Peyer's patch (tissue), 4 donors: ENCODE measurements at regions not wholly inside any gene's neighbourhood (a gene's known extent, or its start where the extent isn't known, plus 50 kb on each side); places are given as distances from the start of the nearest gene placed in this dataset.

ENCODE experiments used
- DNase-seq, 3 donors: peaks; one replicate each; pipeline ENCODE4 v3.0.0-alpha.2; 2017 to 2019
- H3K27ac ChIP-seq, 4 donors: fragments of 200-600 bp; sonication (generic); one replicate each; pipeline ENCODE4 v1.5.1; 2016 to 2019
- H3K27me3 ChIP-seq, 2 donors: fragments of 200-600 bp; sonication (generic); one replicate each; pipeline ENCODE4 v1.5.1; 2019
- H3K36me3 ChIP-seq, 3 donors: fragments of 200-600 bp; sonication (generic); one replicate each; pipeline ENCODE4 v1.5.1; 2016 to 2019
- H3K4me1 ChIP-seq, 4 donors: fragments of 200-600 bp; sonication (generic); one replicate each; pipeline ENCODE4 v1.5.1; 2016 to 2019
- H3K4me3 ChIP-seq, 4 donors: fragments of 200-600 bp; sonication (generic); 1 replicate in 3 of 4; 2 replicates in 1 of 4; pipeline ENCODE4 v1.5.1; 2016 to 2019; ENCODE audit warnings: mild to moderate bottlenecking in 1 of 4
- H3K9me3 ChIP-seq, 4 donors: fragments of 200-600 bp; sonication (generic); one replicate each; pipeline ENCODE4 v1.5.1; 2016 to 2019; ENCODE audit warnings: mild to moderate bottlenecking in 1 of 4
- CTCF ChIP-seq, 6 experiments: fragments of 450-650 bp in 4 of 6; fragments of 200-600 bp in 2 of 6; sonication (generic) in 1 of 6; IDR thresholded peaks; one replicate each; pipeline ENCODE4 v1.5.1; 2017 to 2019; ENCODE audit warnings: antibody characterized with exemption in 6 of 6, mild to moderate bottlenecking in 3 of 6, moderate library complexity in 1 of 6
- POLR2A ChIP-seq, 2 donors: fragments of 450-650 bp; IDR thresholded peaks; one replicate each; pipeline ENCODE4 v1.5.1; 2017; ENCODE audit warnings: antibody characterized with exemption in 2 of 2, mild to moderate bottlenecking in 2 of 2, moderate library complexity in 2 of 2

GRCh38 chr9:96174371-96174770 is 127.6 kb downstream of the HSD17B3 start:
- DNase-seq, result no peak
- Histone ChIP-seq H3K9me3 (no peaks in the 10 kb centered on the region), H3K4me3 (no peak overlapping the region), H3K36me3 (no peaks in the 10 kb centered on the region), H3K27ac (no peak overlapping the region), H3K4me1 (no peaks in the 10 kb centered on the region), H3K27me3 (no peaks in the 10 kb centered on the region)
- no peak for TF ChIP-seq CTCF (IDR thresholded peaks at IDR 0.05)
- TF ChIP-seq POLR2A (IDR thresholded peaks at IDR 0.05), result no peak

GRCh38 chr9:96173640-96174039 is 128.3 kb downstream of the HSD17B3 start:
- H3K4me1 ChIP-seq, result no peaks in the 10 kb centered on the region

GRCh38 chr9:96172797-96173196 is 129.2 kb downstream of the HSD17B3 start:
- no peak for DNase-seq
- H3K4me1 ChIP-seq, result no peaks in the 10 kb centered on the region
- TF ChIP-seq POLR2A (IDR thresholded peaks at IDR 0.05), result no peak
- TF ChIP-seq CTCF (IDR thresholded peaks at IDR 0.05), result no peak

More at GRCh38 chr9:96173640-96174039, 128.3 kb downstream of the HSD17B3 start:
- Histone ChIP-seq H3K27ac (no peak overlapping the region), H3K36me3 (no peaks in the 10 kb centered on the region), H3K27me3 (no peaks in the 10 kb centered on the region), H3K9me3 (no peaks in the 10 kb centered on the region), H3K4me3 (no peak overlapping the region)
- DNase-seq, result no peak
- TF ChIP-seq POLR2A (IDR thresholded peaks at IDR 0.05) (no peak), CTCF (IDR thresholded peaks at IDR 0.05) (no peak)

GRCh38 chr9:96171728-96172127 is 130.2 kb downstream of the HSD17B3 start:
- peak overlapping the region in 1 of 4 donors; percentile 36 for H3K27ac ChIP-seq
- no peak for DNase-seq

More at GRCh38 chr9:96172797-96173196, 129.2 kb downstream of the HSD17B3 start:
- Histone ChIP-seq H3K4me3 (no peak overlapping the region), H3K27ac (no peak overlapping the region), H3K27me3 (no peaks in the 10 kb centered on the region), H3K36me3 (no peaks in the 10 kb centered on the region), H3K9me3 (no peaks in the 10 kb centered on the region)

GRCh38 chr9:96169901-96170300 is 132.1 kb downstream of the HSD17B3 start:
- TF ChIP-seq POLR2A (IDR thresholded peaks at IDR 0.05) (no peak), CTCF (IDR thresholded peaks at IDR 0.05) (no peak)
- H3K4me3 ChIP-seq, result no peak overlapping the region
- H3K36me3 ChIP-seq, result no peaks in the 10 kb centered on the region
- H3K4me1 ChIP-seq, result no peaks in the 10 kb centered on the region
- no peak for DNase-seq
- H3K27me3 ChIP-seq, result no peaks in the 10 kb centered on the region
- no peaks in the 10 kb centered on the region for H3K9me3 ChIP-seq
- H3K27ac ChIP-seq, result peak overlapping the region; percentile 32 to 76 (median 56)

More at GRCh38 chr9:96171728-96172127, 130.2 kb downstream of the HSD17B3 start:
- TF ChIP-seq CTCF (IDR thresholded peaks at IDR 0.05), result no peak
- no peak for TF ChIP-seq POLR2A (IDR thresholded peaks at IDR 0.05)
- Histone ChIP-seq H3K27me3 (no peaks in the 10 kb centered on the region), H3K4me3 (no peak overlapping the region), H3K4me1 (no peaks in the 10 kb centered on the region), H3K36me3 (no peaks in the 10 kb centered on the region), H3K9me3 (no peaks in the 10 kb centered on the region)

GRCh38 chr9:96169484-96169883 is 132.5 kb downstream of the HSD17B3 start:
- no peaks in the 10 kb centered on the region for H3K36me3 ChIP-seq
- H3K4me3 ChIP-seq, result no peak overlapping the region
- no peaks in the 10 kb centered on the region for H3K27me3 ChIP-seq
- H3K27ac ChIP-seq, result peak overlapping the region; percentile 32 to 76 (median 56)
- DNase-seq, result peak; percentile 22 to 62 (median 61)
- TF ChIP-seq POLR2A (IDR thresholded peaks at IDR 0.05) (no peak), CTCF (IDR thresholded peaks at IDR 0.05) (no peak)
- H3K4me1 ChIP-seq, result no peaks in the 10 kb centered on the region
- no peaks in the 10 kb centered on the region for H3K9me3 ChIP-seq
